Stimulated activated CD4-positive, alpha-beta T cell treated with anti-CD3 and anti-CD28 coated beads, Interleukin-12 subunit alpha, Interleukin-12 subunit beta, amount 100 ng/mL, for 24 hours (primary cell): ENCODE measurements at regions not wholly inside any gene's neighbourhood (a gene's known extent, or its start where the extent isn't known, plus 50 kb on each side); places are given as distances from the start of the nearest gene placed in this dataset.

Experiments used
- DNase-seq, 2 experiments: peaks; one replicate each; pipeline ENCODE4 v3.0.0-alpha.2; 2020; ENCODE audit warnings: low read depth in 2 of 2

DNA sequence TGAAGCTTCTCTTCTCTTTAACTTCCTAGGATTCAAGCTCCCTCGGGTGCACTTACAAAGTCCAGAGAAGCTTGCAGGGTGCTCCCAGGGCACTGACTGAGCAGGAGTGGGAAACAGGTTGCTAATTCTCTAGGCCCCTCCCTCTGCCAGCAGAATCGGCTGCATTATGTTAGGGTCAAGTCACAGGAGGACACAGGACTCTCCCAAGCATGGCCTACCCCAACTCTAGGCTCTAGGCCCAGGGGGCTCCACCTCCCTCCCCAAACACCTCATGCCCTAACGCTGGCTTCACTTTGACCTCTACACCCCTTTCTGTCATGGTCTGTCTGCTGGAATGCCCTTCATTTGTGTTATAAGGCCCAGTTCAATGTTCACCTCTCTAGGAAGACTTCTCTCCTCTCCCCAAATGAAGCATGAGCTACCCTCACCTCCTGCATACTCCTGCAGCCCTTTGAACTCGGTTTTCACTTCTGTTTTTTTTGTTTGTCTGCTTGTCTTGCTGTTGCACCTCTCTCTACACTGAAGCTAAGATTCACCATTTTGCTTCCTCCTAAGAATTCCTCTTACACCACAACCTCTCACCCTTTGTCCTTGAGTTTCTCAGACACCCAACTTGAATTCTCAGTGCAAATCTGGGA is 521.8 kb upstream of the ID2 start:
- no peak for DNase-seq

DNA sequence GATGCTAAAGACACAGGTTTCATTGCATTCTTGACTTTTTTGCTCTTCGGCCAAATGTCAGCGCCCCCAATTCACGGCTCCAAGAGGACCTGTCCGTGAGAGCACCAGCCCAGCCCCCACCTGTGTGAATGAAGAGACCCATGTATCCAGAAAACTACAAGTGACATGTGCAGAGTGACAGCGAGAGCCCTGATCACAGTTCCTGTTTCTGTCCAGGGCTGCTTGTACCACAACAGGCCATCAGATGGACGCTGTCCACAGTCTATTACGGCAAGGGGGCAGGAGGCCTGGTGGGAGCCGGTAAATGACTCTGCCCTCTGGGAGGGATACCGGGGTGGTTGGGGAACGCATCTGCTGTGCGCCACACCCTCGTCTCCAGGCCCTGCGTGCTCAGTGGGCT is 520.9 kb upstream of the ID2 start:
- no peak for DNase-seq

DNA sequence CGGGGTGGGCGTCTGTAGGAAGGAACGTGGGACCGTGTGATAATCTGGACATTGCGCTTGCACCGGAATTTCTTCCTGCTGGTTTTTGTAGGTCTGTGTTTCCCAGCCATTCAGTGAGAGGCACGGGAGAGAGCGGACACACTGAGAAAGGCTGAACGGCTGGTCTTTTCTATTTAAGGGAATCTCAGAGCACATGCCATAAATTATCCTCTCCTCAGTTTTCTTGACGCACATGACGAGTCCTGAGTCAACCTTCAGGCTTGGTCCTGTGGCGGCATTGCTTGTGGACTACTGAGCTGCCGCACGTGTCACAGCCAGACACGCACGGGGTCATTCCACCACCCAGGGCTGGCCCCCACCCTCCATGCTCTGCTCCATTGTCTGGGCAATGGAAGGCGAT is 519.3 kb upstream of the ID2 start:
- no peak for DNase-seq

DNA sequence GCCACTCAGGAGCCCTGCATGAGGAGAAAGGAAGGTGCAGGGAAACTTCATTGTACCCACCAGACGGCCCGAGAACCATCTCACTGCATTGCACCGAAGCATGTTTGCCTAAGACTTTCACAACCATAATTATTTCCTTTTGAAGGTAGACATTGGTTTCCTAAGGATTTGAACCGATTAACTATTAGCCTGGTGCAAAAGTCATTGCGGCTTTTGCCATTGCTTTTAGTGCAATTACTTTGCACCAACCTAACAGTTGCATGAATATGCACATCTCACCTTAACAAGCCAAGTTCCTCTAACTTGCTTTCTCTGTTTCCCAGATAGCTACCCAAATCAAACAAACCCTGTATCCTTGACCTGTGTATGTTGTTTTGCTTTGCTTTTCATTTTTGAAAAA is 516.3 kb upstream of the ID2 start:
- DNase-seq = no peak

DNA sequence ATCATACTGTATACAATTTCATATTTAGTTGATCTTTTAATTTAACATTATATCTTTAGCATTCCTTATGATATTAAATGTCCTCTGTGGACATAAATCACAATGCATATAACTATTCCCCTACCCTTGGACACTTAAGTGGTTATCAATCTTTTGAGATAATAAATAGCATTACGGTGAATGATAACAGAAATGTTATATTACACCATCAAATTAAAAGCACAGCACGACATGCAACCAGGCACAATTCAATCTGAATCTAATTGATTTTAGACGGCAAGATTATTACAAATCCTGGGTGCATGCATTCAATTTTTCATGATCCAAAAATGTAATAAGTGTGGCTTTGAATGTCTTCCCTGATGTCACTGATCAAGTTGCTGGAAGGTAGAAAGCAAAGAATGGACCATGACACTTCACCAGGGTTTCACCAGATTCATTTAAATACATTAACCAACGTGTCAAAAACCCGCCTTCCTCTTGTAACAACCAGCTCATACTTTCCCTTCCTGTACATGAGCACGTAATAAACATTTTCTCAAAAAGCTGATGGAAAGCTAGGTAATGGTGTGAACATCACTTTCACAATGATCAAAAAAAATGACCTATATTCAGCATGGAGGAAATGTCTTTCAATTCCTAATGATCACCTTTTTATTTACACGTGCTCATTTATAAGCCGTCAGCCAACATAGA is 513.7 kb upstream of the ID2 start:
- no peak for DNase-seq

DNA sequence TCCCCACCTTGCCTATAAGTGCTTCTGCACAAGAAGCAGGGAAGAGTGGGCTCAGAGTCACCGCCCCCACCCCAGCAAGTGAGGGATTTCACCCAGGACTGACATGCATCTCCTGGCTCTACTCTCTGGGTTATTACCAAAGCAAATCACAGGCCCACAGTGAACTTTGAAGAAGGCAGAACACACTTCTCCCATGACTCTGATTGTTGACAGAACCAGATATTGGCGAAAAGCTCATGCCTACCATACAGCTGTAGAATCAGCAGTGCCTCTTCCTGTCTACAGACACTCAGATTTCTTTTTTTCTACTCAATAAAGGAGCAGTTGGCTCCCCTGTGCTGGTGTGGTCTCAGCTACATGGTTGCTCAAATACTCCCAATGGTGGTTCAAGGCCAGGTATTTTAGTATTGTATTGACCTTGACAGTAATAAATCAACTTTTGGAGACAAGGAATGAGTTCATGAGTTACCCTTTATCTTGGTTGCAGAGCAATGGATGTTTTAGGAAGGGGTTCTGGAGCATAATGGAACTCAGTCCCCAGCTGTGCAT is 512.9 kb upstream of the ID2 start:
- no peak for DNase-seq

DNA sequence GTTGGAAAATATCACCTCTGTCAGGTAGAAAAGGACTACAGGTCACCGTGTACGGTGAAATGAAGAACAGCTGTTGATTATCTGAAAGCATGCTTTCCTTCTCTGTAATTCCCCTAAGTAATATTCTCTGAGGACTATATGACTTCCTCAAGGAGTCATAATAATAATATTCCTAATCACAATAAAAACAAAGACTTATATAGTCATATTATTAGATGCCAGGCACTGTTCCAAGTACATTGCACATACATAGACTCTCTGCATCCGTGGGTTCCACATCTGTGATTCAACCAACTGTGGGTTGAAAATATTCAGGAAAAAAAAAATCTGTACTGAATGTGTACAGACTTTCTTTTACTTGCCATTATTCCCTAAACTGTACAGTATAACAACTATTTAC is 512.4 kb upstream of the ID2 start:
- DNase-seq = no peak

DNA sequence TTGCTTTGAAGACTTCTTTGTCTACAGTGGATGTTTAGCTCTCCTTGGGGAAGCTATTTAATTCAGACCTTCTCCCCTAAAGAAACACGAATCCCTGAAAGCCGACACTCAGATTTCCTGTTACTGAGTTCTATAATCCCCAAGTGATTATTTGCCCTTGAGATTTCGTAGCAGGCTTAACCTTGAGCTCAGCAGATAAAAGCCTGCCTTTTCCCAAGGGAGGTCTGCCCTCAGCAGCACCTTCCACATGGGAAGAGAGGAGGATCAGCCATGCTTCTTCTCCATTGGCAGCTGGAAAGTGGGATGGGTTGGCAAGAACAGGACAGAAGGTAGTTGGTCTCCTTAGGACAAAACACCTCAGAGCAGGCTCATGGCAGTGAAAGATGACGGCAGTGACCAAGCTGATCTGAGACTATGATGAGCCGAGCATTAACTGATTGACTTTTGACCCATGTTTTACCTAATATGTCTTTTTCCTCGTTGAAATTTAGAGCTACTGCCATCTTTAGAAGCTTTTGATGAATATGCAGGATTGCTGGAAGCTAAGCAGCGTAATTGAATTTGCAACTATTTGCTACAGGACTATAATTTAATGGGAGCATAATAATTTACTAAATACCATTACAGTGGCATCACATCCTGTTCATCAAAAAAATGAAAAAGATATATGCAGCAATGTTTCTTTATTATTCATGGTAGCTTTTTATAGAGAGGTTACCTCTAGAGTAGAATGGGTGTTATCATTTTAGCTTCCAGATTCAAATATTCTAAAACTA is 511.1 kb upstream of the ID2 start:
- DNase-seq = no peak

DNA sequence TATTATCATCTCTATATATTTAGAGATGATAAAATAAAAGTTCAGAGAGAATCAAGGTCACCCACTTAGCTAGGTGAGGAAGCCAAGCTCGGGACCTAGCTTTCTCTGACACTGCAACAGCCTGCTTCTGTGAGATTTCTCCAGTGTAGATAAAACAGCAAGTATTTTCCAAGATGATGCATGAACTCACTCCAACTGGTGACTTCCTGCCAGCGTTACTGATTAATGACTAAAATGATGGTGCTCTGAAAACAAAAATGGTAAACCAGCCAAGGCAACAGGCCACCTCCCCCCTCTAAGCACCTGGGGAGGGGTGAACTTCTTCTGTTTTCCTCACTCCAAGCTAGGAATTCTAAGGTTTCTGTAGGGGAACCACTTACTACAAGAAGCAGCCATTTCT is 510.2 kb upstream of the ID2 start:
- DNase-seq = no peak

DNA sequence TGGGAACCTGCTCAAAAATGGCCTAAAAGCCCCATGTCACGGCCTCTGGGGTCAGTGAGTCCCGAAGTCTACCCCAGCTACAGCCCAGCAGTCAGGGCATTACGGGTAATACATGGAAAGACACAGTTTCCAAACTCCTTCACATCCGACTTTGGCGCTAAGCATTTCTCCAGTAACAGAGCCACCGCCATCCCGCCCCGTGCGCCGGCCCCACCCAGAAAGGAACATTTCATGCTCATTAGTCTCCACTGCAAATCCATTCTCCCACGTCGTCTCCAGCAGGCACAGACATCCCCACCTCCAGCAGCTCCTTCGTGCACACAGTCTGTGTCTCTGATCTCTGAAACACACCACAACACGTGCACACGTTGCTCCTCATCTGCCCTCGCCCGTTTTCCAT is 509.2 kb upstream of the ID2 start:
- DNase-seq = no peak

DNA sequence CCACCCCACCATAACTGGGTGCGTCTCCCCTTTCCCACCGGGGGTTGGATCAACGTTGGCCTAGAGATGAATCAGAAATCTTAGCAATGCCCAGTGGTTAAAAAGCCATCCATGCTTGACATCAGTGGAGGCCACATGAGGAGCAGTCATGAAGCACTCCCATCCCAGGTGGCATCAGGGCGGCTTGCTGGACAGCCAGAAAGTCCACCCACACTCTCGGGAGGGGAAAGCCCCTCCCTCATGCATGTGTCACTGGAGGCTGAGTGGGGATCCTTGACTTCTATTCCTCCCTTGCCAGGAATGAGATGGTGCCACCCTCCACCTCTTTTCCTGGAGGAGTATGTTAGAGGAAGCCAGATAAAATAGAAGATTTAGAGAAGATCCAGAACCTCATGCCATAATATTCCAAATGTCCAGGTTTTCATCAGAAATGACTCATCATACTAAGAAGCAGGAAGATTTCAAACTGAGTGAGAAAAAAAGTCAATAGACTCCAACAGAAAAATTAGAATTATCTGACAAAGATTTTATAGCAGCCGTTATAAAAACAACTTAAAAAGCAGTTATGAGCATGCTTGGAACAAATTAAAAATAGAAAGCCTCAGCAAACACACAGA is 507.1 kb upstream of the ID2 start:
- DNase-seq = no peak

DNA sequence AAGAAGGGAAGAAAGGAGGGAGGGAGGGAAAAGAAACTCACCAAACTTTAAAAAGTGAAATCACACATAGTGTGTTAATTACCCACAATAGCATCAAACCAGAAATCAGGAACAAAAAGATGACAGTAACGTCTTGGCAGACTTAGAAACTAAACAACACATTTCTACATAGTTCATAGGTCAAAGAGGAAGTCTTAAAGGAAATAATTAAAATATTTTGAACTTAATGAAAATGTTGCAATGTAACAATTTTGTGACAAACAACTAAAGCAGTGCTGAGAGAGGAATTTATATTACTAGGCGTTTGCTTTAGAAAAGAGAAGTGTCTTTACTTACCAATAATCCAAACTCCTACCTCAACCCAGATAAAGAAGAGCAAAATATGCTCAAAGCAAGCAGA is 505.0 kb upstream of the ID2 start:
- no peak for DNase-seq

DNA sequence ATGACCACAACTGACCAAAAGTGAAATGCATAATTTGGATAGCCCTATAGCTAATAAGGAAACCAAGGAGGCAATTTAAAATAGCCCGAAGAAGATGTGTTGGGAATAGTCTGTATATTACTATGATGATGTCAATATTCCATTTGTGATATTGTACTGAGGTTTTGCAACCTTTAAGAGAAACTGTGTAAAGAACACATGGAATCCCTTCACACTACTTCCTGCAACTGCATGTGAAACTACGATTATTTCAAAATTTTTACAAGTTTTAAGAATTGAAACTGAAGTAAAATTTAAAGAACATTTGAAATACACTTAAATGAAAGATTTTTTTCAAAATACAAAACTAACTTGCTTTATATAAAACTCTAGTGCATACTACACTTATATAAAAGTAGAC is 504.3 kb upstream of the ID2 start:
- no peak for DNase-seq

DNA sequence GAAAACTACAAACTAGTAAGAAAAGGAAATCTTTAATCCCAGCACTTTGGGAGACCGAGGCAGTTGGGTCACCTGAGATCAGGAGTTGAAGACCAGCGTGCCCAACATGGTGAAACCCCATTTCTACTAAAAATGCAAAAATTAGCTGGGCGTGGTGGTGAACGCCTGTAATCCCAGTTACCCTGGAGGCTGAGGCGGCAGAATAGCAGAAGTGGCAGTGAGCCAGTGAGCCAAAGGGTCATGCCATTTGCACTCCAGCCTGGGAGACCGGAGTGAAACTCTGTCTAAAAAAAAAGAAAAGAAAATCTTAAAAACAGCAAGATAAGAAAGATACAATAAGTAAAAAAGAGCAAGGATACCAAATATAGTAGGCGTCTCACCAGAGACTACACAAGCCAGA is 502.9 kb upstream of the ID2 start:
- no peak for DNase-seq

DNA sequence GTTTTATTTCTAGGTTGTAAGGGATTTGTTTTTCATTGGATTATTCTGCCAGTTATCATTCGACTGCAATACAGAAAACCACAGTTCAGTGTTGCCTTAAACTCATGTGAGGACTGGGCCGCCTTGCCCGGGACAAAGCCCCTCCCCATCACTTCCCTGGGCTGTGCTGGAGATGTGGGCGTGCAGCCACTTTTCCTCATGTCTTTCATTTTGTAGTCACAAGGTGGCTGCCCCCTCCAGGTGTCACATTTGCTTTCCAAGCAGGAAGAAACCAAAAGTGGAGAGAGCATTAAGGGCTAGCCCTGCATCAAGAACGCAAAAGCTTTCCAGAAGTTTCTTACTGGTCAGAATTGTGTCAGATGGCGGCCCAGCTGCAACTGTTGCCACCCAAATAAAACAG is 492.5 kb upstream of the ID2 start:
- DNase-seq = no peak

DNA sequence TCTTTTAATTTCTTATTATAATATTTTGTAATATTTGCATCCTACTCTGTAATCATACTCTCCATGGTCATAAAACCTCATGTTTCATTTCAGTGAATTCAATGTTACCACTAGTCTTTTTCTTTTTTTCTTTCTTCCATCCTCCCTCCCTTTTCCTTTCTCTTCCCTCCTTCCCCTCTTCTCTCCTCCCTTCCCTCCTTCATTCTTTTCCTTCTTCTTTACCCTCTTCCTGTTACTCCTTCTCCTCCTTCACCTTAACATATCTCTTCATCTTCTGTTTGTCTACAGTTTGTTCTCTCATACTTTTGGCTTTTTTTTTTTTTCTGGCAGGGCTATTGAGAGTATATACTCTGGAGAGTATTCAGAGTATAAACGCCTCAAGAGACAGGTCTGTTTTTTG is 491.6 kb upstream of the ID2 start:
- no peak for DNase-seq

DNA sequence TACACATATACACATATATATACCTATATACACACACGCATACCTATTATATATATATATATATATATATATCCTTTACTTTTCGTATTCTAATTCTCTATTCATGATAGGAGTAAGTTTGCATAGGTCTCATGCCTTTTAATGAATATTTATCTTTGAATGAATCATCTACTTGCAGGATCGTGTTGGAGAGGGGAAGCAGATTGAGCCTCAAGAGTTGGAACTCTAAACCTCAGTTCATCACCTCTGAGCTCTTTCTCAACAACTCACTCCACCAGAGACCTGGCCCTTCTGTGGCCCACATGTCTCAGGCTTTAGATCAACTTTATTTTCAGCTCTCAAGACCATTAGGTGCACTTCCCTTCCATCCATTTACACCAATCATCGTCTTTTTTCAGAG is 490.4 kb upstream of the ID2 start:
- DNase-seq = no peak

DNA sequence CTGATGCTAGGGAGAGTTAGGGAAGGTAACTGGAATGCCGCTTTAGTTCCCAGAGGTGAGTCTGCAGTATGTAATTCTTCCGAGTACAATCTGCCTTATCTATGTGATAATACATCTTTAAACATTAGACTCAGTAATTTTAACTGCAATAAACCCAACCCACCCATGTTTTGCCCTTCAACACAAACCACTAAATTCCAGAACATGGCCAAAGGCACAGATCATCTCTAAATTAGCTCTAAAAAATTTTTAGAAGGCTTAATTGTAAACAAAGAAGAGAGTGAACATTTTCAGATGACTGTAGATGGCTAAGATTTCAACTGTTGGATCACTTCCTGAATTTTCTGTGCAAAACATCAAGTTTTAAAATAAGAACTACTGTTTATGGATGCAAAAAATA is 488.7 kb upstream of the ID2 start:
- DNase-seq = no peak

DNA sequence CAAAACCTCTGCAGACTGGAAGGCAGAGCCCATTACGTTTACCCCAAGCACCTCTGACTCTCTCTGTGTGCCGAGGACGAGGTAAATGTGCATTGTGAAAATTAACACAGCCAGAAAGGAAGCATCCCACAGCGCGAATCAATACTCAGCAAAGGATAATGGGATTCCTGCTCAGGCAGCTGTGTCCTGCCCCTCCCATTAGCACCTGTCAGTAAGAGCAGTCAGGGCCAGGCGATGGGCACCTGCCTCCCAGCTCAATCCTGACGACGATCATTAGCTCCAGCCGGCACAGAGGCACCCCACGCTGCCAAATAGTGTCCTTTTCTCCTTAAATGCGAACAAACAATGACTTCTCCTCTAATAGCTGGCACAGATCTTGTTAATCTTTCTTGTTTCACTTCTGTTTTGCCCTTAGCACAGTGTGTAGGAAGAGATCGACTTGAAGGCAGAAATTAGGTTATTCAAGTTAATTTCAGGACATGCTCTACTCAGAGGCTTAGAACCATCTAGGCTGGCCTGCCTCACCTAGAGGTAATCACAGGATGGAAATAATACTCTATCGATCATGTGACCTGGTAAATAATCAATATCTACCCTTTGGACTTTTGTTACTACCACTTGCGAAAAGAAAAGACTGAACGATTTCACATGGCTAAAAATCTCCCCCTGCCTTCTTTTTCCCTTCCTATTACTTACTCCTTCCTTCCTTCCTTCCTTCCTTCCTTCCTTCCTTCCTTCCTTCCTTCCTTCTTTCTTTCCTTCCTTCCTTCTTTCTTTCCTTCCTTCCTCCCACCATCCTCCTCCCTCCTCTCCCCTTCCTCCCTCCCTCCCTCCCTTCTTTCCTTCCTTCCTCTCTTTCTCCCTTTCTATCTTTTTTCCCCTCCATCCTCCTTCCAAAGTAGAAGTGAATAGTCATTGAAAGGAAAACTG is 487.9 kb upstream of the ID2 start:
- DNase-seq = no peak

DNA sequence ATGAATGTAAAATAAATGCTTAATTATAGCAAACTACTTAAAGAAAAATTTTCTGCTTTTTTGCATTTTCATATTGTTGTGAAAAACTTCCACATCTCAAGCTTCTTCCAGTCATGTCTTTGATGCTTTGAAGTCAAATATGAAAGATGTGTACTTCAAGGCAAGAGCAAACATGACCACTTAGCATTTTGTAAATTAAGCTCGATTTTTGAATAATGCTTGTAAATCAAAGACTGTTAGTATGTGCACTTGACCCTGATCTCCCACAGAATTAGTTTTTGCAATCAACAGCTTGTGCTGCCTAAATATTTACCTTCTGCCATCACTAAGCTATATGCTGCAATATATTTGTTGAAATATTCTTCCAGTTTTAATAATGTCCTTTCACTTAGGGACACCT is 486.1 kb upstream of the ID2 start:
- DNase-seq = no peak

DNA sequence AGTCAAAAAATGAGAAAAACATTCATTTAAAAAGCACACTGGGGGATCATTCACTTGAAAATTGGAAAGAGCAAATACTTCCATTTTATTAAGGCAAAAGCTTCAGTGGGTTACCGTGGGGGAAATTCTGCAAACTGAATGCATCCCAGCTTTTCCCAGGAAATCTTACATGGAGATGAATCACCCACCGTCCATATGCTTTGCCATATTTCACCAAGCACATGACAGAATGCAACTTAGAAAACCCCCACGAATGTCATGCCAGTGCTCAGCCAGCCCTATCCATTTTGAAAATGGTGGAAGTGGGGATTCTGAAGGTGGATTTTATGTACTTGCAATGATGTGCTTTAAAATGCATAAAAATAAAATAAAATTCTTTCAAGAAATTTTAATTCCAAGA is 485.5 kb upstream of the ID2 start:
- DNase-seq = no peak
